GM18517 (cell line): ENCODE measurements at regions not wholly inside any gene's neighbourhood (a gene's known extent, or its start where the extent isn't known, plus 50 kb on each side); places are given as distances from the start of the nearest gene placed in this dataset.
"Not testable (repeated sequence)": the region's sequence is repeated elsewhere in the genome, so short reads cannot be mapped to it uniquely, and the experiment has no call there.

ENCODE experiments used
- ATAC-seq: cut with Tn5 transposase; IDR thresholded peaks from one replicate; pipeline ENCODE4 v1.9.1; 2021; ENCODE audit warnings: mild to moderate bottlenecking, moderate library complexity; ENCODE audit not compliant: unreplicated experiment

DNA sequence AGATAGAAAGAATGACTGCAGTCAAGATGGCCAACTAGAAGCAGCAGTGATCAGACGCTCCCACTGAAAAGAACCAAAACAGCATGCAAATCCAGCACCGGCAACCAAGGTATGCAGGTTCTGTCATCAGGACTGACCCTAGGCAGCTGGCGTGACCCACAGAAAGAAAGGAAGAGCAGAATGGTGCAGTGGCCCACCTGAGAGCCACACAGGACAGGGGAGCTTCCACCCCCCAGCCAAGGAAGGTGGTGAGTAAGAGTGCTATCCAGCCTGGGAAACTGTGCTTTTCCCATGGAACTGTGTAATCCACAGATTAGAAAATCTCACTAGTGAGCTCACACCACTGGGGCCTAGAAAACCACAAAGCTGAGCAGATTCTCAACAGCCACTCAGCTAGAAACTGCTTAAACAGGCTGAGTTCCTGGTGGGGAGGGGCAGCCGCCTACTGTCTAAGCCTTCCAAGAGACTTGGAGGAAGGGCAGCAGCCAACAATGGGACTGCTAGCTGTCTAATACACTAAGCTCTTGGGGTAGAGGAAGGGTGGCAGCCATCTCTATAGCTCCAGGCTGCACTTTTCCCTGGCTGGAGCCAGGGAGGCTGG, 127.9 kb downstream of the EVA1A start:
- ATAC-seq, result peak; percentile 81

DNA sequence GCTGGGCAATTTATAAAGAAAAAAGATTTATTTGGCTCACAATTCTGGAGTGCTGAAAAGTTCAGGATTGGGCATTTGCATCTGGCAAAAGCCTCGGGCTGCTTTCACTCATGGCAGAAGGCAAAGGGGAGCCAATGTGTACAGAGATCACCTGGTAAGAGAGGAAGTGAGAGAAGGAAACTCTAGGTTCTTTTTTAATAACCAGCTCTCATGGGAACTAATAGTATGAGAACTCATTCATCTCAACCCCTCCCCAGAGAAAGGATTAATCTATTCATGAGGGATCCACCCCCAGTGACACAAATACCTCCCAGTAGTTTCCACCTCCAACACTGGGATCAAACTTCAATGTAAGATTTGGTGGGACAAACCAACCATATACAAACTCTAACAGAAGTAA, 129.0 kb downstream of the EVA1A start:
- ATAC-seq, result peak; percentile 72

DNA sequence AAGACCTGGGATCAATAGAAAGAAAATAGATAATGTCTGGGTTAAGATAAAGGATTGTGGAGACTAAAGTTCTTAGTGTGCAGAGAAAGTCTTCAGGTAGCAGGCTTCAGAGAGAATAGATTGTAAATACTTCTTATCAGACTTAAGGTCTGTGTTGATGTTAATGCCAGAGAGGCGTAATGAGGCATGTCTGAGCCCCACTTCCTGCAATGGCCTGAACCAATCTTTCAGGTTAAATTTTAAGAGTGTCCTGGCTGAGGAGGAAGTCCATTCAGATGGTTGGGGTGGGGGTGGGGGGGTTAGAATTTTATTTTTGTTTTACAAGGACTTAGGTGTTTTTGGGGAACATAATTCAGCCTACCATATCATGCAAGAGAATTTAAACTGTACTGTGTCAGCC, 129.5 kb downstream of the EVA1A start:
- no peak for ATAC-seq

DNA sequence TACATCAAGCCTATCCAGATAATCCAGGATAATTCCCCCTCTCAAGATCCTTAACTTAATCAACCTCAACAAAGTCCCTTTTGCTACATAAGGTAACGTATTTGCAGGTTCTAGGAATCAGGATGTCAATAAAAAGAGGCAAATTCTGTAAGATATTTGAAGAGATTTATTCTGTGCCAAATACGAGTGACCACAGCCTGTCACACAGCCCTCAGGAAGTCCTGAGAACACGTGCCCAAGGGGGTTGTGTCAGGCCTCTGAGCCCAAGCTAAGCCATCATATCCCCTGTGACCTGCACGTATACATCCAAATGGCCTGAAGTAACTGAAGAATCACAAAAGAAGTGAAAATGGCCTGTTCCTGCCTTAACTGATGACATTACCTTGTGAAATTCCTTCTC, 130.3 kb downstream of the EVA1A start:
- not testable (repeated sequence) for ATAC-seq

DNA sequence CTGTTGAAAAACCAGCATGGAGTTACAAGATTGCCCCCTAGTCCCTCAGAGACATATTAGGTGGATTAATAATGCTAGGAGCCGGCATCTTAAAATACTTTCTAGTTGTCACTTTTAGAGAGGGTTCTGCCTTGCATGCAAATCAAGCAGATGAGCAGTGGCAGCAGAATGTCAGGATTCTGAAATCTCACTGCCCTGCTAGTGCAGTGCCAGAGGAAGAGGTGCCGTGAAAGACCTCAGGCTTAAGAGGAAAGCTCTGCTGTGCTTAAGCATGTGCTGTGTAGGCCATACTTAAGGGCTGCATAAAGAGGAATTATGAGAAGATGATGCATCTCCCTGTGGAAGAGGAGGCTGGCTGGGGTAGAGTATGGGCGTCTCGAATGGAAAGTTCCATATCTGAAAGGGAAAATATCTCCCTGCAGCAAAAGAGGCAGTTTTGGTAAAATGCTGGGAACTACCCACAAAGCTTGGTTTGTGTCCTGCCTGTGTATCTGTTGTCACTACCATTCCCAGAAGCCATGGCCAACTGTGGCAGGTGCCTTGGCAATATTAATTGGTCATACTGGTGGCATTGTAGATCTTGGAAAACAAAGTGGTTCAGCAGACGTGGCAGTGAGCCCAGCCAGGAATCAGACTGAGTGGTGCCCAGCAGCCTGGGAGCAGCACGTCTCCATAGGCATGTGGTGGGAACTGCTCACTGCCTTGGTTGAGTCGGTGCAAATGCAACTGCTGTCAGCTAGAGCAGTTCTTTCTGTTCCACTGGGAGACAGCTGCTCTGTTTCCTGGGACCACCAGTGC, 131.9 kb downstream of the EVA1A start:
- ATAC-seq, result no peak

DNA sequence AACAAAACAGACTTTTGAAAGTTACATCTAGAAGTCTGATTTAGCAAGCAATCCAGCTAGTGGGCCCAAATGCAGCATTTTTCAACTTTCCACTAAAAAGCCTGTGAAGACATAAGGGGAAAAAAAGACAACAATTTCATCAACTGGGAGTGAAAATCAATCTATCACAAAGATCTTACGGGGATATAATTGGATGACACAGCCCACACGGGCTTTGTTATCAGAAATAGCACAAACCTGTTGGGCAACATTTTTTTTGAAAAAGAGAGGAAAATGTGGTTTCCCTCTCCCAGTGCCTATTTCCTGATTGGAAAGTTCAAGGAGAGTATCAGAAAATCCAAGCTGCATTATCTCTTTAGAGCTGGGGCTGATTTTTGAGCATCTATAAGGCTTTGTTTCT, 132.7 kb downstream of the EVA1A start:
- no peak for ATAC-seq

DNA sequence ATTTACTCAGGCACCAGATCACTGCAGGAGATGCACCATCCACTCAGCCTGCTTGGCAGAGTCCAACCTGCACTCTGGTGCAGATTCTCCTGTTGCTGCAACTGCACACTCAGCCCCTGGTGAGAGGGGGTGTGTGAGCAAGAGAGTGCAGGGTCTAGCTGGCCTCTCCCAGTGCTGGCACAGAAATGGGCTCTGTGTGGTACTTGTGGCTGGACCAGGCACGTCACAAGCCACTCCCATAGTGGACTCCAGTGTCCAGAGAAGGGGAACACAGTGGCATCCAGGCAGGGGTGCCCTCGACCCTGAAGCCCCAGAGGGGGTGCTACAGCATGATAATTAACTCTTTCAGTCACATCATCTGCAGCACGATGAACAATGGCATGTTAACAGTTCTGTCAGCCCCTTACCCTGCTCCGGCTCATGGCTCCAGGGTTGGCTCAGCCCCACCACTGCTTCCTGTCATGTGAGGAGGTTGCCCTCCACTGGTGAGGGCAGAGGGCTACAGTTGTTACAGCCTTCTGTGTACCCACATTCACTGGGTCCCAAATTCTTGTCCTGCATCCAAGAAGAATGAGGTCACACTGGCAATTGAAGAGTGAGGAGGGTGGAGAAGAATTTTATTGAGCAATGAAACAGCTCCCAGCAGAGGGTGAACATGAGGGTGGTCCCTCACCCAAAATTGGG, 135.7 kb downstream of the EVA1A start:
- no peak for ATAC-seq

DNA sequence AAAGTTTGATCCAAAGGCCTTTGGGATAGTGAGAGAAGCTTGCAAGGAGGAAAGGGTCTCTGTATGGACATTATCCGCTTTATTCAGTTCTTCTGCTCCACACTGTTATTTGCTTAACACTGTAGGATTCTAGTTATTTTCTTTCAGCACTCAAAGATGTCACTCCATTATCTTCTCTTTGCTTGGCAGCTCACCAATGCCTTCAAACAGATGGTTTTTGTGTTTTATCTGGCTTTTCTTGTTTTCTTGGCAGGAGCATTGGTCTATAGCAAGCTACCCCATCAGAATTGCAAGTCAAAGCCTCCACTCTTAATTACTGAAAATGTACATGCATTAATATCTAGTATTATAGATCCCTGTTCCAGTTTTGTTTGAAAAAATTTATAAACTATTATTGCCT, 138.8 kb downstream of the EVA1A start:
- no peak for ATAC-seq

DNA sequence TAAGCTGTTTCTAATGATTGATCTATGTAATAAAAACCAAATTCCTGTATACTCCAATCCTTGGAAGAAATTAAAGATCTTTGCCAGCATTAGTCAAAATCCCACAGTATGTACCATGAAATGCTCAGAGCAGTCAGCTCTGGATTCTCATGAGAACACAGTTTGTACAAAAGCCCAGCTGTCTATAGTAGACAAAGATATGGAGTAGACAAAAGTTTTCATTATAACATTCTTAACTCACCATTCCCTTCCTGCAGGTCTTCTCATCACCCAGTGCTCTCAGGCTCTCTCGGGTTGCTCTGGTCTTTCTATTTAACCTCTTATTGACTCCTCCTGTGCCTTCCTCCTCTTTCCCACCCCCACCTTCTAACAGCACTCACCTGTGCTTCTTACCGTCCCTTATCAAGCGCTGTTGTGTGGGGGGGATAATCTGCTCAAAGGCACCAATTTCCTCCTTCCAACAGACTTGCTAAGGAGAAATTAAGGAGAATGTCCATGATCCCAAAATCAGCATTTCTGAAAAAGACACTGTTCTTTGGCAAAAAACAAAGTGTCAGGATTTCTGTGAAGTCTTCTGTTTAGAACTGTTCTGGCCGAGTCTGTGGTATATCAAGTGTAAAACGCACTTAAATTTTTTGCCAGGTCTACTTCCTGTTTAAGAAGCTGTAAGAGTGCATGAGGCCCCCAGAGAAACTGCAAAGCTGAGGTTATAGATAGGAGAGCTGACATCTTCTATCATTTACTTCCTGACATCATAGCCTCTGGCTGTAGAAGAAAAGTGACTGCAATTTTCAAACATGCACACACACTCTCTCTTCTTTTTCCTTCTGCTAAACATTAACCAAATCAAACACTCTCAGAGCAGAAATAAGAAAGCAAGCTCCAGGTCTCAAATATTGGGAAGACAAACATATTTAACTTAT, 144.1 kb downstream of the EVA1A start:
- peak; percentile 81 for ATAC-seq

DNA sequence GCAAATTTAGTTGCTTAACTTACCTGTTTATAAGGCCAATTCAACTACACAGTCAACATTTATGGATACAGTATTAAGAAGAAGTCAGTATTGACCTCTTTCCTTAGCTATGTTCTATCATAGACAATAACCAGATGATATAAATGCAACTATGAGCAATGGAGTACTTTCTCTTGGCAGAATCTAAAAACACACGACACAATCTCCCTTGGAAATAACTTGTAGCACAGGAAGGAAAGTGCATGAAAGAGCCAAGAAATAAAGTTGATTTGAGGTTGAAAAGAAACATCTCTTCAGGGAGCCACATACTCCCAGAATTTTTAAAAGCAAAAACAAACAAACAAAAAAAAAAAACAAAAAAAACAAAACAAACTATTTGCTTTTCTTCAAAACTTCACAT, 145.0 kb downstream of the EVA1A start:
- no peak for ATAC-seq

DNA sequence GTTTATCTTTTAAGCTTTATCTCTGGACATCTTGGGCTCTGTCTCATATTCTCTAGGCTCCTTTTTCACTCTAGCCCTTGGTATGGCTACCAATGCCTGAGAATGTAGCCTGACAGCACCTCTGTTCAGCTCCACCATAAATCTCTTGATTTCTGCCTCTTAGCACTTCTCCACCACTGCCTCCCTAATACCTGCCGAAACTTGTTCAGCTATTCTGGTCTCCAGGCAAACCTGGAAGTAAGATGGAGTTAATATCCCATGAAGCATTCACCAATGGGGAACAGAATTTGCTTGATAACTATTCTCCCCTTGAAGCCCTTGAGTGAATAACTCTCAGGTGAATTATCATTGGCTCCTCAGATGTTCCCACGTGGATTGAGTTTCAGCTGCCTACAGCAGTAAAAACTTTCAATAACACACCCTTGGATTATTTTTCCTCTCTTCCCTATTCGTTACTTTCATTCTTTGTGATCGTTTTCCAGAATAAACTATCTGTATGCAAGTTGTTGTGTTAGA, 145.6 kb downstream of the EVA1A start:
- ATAC-seq, result no peak

DNA sequence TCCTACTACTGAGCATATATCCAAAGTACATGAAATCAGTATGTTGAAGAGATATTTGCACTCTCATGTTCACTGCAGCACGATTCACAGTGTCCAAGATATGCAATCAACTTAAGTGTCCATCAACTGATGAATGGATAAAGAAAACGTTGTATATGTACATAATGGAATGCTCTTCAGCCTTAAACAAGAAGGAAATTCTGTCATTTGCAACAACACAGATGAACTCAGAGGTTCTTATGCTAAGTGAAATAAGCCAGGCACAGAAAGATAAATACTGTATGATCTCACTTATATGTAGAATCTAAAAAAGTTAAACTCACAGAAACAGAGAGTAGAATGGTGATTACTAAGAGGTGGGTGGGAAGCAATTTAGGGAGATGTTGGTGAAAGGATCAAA, 149.2 kb downstream of the EVA1A start:
- no peak for ATAC-seq

DNA sequence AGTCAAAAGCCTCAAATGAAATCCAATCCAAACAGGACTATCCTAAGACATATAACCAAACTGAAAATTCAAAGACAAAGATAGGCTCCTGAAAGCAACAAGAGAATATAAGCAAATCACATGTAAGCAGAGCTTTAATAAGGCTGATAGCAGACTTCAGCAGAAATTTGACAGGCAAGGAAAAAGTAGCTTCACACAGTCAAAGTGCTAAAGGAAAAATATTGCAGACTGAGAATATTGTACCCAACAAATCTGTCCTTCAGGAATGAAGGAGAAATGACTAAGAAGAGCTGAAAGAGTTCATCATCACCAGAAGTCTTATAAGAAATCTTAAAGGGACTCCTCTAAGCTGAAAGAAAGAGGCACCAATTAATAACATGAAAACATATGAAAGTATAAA, 150.0 kb downstream of the EVA1A start:
- ATAC-seq, result no peak

DNA sequence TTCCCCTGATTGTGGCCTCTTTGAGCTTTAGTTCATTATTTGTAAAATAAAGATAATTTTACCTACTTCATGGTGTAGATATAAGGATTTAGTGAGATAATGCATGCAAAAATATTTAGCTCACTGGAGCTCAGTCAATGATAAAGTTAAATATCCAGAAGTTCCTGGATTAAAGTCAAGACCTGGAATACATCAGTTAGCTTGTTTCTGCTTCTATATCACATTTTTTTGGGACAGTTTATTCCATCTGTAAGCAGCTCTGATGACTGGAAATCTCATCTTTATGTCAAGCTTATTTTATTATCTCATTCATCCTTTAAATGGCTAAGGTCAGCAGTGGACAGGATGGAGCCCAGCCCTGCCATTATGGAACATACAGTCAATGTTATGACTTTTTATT, 152.0 kb downstream of the EVA1A start:
- ATAC-seq, result no peak

DNA sequence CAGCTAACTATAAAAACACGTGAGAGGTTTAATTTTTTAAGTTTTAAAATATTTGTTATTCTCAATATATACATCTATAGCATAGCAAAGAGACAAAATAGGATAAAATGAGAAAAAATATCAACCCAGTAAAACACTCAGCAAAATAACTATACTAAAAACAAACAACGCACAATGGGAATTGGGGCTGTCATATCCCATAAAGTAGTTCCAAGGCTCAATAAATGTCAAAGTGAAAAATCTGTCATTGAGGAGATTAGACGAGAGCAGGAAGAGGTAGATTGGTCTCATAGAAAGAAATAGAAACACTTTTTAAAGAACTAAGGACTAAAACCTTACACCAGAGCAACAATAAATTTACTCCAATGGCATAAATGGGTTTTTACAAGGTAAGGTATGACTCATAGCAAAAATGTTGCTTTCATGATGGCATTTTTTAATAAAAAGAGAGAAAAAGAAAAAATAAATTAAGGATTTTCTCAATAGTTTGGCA, 153.7 kb downstream of the EVA1A start:
- ATAC-seq, result no peak

DNA sequence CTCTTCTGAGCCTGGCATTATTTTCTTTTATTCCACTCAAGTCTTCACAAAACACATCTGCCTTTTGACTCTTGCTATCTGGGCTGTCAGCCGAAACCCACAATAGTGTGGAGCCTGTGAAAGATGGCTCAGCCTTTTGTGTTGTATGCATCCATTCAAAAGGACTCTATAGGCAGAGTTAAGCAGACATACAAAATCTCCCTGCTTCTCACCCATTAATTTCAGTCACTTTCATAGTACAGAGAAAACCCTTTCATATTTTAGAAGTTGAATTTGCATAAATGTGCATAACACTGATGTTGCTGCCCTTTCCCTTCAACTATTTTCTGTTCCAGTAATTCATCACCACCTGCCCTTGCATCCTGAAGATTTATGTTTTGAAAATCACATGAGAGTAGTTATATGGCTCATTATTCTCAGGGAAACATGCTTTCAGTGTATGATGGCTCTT, 154.6 kb downstream of the EVA1A start:
- ATAC-seq, result no peak

DNA sequence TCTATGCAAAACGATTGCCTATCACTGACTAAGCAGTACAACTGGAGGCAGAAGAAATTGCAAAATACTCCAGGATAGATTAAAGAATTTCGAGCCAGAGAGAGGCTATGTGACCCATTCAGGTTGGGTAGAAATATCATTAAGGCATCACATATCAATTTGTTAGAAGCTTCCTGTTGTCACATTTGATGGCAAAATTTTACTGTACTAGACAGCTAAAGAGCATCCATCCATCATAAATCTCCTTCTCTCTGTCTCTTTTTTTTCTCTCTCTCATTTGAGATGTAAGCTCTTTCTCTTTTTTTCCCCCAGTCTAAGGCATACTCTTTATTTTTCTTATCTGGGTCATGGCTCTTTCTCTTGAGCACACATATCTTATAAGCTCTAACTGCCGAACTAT, 155.7 kb downstream of the EVA1A start:
- no peak for ATAC-seq

DNA sequence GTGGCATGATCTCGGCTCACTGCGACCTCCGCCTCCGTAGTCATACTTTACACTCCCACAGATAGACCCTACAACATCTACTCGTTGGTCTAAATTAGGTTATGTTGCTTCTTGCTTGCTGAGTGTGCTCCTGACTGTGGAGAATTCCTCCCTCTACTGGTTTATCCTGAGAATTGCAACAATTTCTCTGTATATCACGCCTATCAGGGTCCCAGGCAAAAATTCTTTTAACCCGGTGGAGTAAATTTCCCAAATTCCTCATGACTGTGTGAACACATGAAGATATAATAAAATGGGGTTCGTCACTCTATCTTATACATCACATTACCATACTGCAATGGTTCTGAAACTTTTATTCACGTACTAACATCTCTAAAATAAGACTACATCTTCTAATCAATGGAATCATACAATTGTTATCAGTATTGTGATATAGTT, 156.7 kb downstream of the EVA1A start:
- ATAC-seq, result peak; percentile 95

DNA sequence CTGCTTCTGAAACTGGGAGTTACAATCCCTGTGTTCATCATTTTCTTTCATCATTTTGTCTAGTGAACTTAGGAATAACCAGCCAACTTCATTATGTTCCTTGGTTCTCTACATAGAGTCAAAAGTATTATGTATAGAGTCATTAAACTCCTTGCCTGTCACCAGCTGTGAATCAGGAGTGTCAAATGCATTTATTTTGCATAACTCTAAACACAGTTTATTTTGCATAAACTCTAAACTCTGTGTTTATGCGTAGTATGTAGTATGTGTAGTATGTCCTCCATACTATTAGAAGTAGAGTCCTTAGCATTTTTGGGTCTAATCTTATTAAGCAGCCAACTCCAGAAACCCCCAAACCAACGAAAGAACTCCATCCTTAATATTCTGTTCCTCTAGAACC, 164.4 kb downstream of the EVA1A start:
- ATAC-seq, result no peak

DNA sequence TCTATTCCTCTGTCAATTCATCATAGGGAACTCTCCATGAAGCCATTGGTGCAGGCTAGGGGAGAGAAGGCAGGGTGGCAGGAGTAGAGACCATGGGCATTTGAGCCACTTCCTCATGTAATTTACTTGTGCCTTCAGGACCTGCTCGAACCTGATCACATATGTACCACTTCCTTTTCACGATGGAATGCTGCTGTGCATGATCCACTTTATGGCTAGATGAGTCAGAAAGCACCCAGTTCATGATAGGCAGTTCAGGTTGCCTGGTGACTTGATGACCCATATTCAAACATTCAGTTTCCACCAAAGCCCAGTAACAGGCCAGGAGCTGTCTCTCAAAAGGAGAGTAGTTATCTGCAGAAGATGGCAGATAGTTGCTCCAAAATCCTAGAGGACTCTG, 166.0 kb downstream of the EVA1A start:
- ATAC-seq, result not testable (repeated sequence)

DNA sequence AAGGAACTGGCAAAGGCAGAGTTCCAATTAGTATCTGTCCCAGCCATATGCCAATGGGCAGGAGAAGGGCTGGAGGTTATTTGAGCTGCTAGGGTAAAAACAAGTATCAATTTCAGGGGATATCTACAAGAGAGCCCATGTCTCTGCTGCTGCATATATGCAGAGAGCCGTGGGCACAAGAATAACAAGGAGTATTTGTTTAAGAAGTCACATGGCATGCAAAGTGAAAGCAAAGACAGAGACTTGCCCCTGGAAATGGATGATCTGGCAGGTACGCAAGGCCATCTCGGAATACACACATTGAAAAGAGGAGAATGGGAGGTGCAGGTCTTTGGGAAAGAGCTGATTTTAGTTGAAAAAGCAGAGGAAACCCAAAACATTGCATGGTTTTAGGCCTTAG, 170.6 kb downstream of the EVA1A start:
- ATAC-seq, result no peak
